SU-DHL-6 (cell line): ENCODE measurements at regions not wholly inside any gene's neighbourhood (a gene's known extent, or its start where the extent isn't known, plus 50 kb on each side); places are given as distances from the start of the nearest gene placed in this dataset.
"Not testable (repeated sequence)": the region's sequence is repeated elsewhere in the genome, so short reads cannot be mapped to it uniquely, and the experiment has no call there.

Source experiments
- H2AFZ ChIP-seq: fragments of 200-600 bp; sonication (generic); 2 replicates; pipeline ENCODE4 v1.6.1; 2014; ENCODE audit warnings: low read depth, mild to moderate bottlenecking, moderate library complexity, mixed read lengths, antibody characterized with exemption, low read length; ENCODE audit not compliant: severe bottlenecking
- H3F3A ChIP-seq: fragments of 200-600 bp; shearing (Covaris generic); 2 replicates; pipeline ENCODE4 v1.6.0; 2016; ENCODE audit warnings: antibody characterized with exemption, mild to moderate bottlenecking; ENCODE audit not compliant: insufficient read depth
- H3K27ac ChIP-seq: fragments of 200-600 bp; sonication (generic); 2 replicates; pipeline ENCODE4 v1.5.1; 2016; ENCODE audit warnings: low read depth, mild to moderate bottlenecking, low read length, moderate library complexity, mixed read lengths
- H3K27me3 ChIP-seq: fragments of 200-600 bp; sonication (generic), shearing (Covaris generic); 2 replicates; pipeline ENCODE4 v1.6.0; 2014; ENCODE audit warnings: mild to moderate bottlenecking, low read length
- H3K36me3 ChIP-seq: fragments of 200-600 bp; sonication (generic); 2 replicates; pipeline ENCODE4 v1.6.1; 2014; ENCODE audit warnings: mild to moderate bottlenecking, low read length, mixed read lengths
- H3K4me2 ChIP-seq: fragments of 300-600, 200-600 bp; shearing (Covaris generic), sonication (generic); 2 replicates; pipeline ENCODE4 v1.6.0; 2014; ENCODE audit warnings: low read length, low read depth, mild to moderate bottlenecking; ENCODE audit not compliant: poor library complexity, severe bottlenecking
- H3K4me3 ChIP-seq: fragments of 200-600 bp; sonication (generic); 2 replicates; pipeline ENCODE4 v1.5.1; 2014; ENCODE audit warnings: antibody characterized with exemption, low read length, mild to moderate bottlenecking, mixed read lengths; ENCODE audit not compliant: insufficient read depth, poor library complexity, severe bottlenecking
- H3K79me2 ChIP-seq: fragments of 200-600 bp; sonication (generic); 2 replicates; pipeline ENCODE4 v1.6.1; 2014; ENCODE audit warnings: mild to moderate bottlenecking, low read length, moderate library complexity; ENCODE audit not compliant: insufficient read depth
- H3K9ac ChIP-seq: fragments of 200-600 bp; sonication (generic); 2 replicates; pipeline ENCODE4 v1.7.0; 2014; ENCODE audit warnings: mild to moderate bottlenecking, low read length
- H3K9me2 ChIP-seq: fragments of 200-600 bp; sonication (generic); replicated peaks from 2 replicates; pipeline ENCODE4 v1.6.1; 2014; ENCODE audit warnings: low read length; ENCODE audit not compliant: insufficient read depth
- H3K9me3 ChIP-seq: fragments of 200-600 bp; sonication (generic); 2 replicates; pipeline ENCODE4 v1.6.1; 2014; ENCODE audit warnings: low read length, mixed read lengths; ENCODE audit not compliant: insufficient read depth
- H4K20me1 ChIP-seq: fragments of 200-600 bp; sonication (generic); 2 replicates; pipeline ENCODE4 v1.6.1; 2014; ENCODE audit warnings: low read depth, mild to moderate bottlenecking, antibody characterized with exemption, low read length, moderate library complexity, mixed read lengths
- EZH2phosphoT487 ChIP-seq: fragments of 200-600 bp; sonication (generic), shearing (Covaris generic); conservative IDR thresholded peaks from 2 replicates; pipeline ENCODE4 v1.6.1; 2018; ENCODE audit warnings: mild to moderate bottlenecking, antibody characterized with exemption, low read length, moderate library complexity, mixed read lengths
- TF ChIP-seq, protein P1 (sequence below): fragments of 200-600 bp; sonication (generic); IDR thresholded peaks from one replicate; pipeline ENCODE4 v1.5.1; 2017; ENCODE audit warnings: antibody characterized with exemption, mild to moderate bottlenecking, low read length, moderate library complexity; ENCODE audit not compliant: insufficient read depth, poor library complexity, severe bottlenecking

GRCh38 chr20:48038713-48039112 is 253.4 kb upstream of the SULF2 start:
- H4K20me1 ChIP-seq: no peaks in the 10 kb centered on the region
- no peaks in the 10 kb centered on the region for H3K9me2 ChIP-seq
- no peak overlapping the region for H3K9ac ChIP-seq
- H3K9me3 ChIP-seq: no peaks in the 10 kb centered on the region
- no peak overlapping the region for H2AFZ ChIP-seq
- TF ChIP-seq EZH2phosphoT487: no peak
- TF ChIP-seq, protein P1, sequence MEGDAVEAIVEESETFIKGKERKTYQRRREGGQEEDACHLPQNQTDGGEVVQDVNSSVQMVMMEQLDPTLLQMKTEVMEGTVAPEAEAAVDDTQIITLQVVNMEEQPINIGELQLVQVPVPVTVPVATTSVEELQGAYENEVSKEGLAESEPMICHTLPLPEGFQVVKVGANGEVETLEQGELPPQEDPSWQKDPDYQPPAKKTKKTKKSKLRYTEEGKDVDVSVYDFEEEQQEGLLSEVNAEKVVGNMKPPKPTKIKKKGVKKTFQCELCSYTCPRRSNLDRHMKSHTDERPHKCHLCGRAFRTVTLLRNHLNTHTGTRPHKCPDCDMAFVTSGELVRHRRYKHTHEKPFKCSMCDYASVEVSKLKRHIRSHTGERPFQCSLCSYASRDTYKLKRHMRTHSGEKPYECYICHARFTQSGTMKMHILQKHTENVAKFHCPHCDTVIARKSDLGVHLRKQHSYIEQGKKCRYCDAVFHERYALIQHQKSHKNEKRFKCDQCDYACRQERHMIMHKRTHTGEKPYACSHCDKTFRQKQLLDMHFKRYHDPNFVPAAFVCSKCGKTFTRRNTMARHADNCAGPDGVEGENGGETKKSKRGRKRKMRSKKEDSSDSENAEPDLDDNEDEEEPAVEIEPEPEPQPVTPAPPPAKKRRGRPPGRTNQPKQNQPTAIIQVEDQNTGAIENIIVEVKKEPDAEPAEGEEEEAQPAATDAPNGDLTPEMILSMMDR: no peak
- H3K36me3 ChIP-seq: no peaks in the 10 kb centered on the region
- no peak overlapping the region for H3K27ac ChIP-seq
- no peak overlapping the region for H3K4me2 ChIP-seq
- H3F3A ChIP-seq: no peaks in the 10 kb centered on the region
- no peaks in the 10 kb centered on the region for H3K27me3 ChIP-seq
- no peak overlapping the region for H3K4me3 ChIP-seq
- no peaks in the 10 kb centered on the region for H3K79me2 ChIP-seq

GRCh38 chr20:48037798-48038197 is 252.5 kb upstream of the SULF2 start:
- not testable (repeated sequence) for H3K9ac ChIP-seq, H3K4me3 ChIP-seq, H3K9me3 ChIP-seq, H3K4me2 ChIP-seq, H3K79me2 ChIP-seq, H3K36me3 ChIP-seq, H3K27ac ChIP-seq, H2AFZ ChIP-seq, H3K27me3 ChIP-seq, H3K9me2 ChIP-seq, H3F3A ChIP-seq, H4K20me1 ChIP-seq

DNA sequence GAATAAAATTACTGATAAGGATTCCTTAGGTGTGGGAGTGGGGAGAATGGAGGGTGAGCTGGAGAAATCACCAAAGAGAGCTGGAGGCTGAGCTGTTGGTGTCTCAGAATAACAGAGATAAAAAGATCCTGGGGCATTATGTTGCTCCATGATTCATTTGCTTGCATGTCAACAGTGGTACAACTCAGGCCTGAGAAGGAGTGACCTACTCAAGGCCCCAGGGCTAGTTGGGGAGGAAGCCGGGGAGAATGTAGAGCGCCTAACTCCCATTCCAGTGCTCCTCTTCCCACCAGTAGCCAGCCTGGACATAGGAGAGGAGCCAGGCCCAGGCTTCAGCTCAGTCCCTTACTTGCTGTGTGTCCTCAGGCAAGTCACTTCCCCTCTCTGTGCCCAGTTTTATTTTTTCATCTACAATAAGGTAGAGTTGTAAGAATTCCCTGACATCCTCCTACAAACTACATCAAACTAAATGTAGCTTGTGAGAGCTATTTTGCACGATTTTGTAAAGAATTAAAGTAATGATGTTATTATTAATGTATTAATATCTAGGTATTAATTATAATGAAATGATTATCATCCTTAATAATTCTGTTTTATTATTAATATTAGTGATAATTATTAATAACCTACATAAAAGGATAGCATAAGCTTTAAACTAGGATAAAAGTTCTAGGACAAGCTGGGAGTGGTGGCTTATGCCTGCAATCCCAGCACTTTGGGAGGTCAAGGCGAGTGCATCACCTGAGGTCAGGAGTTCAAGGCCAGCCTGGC is 250.9 kb upstream of the SULF2 start:
- Histone ChIP-seq H3K9me3 (no peaks in the 10 kb centered on the region), H3F3A (no peaks in the 10 kb centered on the region), H4K20me1 (no peaks in the 10 kb centered on the region), H3K9ac (no peak overlapping the region), H3K4me2 (no peak overlapping the region), H3K27ac (no peak overlapping the region), H3K36me3 (no peaks in the 10 kb centered on the region), H2AFZ (no peak overlapping the region), H3K9me2 (no peaks in the 10 kb centered on the region), H3K79me2 (no peaks in the 10 kb centered on the region), H3K4me3 (no peak overlapping the region), H3K27me3 (no peaks in the 10 kb centered on the region)
- TF ChIP-seq, protein P1: no peak
- TF ChIP-seq EZH2phosphoT487: no peak

DNA sequence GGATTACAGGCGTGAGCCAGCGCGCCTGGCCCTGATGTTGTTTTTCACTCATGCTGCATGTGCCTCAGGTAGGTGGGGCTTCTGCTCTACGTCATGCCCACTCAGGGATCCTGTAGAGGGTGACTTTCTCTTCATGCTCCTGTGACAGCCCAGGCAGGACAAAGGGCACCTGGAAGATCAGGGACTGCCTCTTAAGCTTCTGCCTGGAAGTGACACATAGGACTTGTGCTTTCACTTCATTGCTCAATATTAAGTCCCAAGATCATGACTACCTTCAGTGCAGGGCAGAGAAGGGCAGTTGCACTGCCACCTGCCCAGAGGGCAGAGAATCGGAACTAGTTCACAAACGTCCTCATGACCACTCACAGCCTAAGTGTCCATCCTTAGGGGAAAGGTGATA is 249.5 kb upstream of the SULF2 start:
- no peaks in the 10 kb centered on the region for H3K36me3 ChIP-seq
- no peak for TF ChIP-seq EZH2phosphoT487
- TF ChIP-seq, protein P1: no peak
- H3K79me2 ChIP-seq: no peaks in the 10 kb centered on the region
- H3F3A ChIP-seq: no peaks in the 10 kb centered on the region
- H3K27me3 ChIP-seq: no peaks in the 10 kb centered on the region
- H3K4me2 ChIP-seq: no peak overlapping the region
- no peaks in the 10 kb centered on the region for H4K20me1 ChIP-seq
- no peaks in the 10 kb centered on the region for H3K9me2 ChIP-seq
- H3K9me3 ChIP-seq: no peaks in the 10 kb centered on the region
- no peak overlapping the region for H3K9ac ChIP-seq
- H3K27ac ChIP-seq: no peak overlapping the region
- H3K4me3 ChIP-seq: no peak overlapping the region
- no peak overlapping the region for H2AFZ ChIP-seq

DNA sequence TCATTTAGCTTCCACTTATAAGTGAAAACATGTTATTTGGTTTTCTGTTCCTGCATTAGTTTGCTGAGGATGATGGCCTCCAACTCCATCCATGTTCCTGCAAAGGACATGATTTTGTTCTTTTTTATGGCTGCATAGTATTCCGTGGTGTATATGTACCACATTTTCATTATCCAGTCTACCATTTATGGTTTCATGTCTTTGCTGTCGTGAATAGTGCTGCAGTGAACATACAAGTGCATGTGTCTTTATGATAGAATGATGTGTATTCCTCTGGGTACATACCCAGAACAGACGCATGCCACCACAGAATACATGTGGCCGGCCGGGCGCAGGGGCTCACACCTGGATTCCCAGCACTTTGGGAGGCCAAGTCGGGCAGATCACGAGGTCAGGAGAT is 247.7 kb upstream of the SULF2 start:
- not testable (repeated sequence) for H3K27ac ChIP-seq, H3K9ac ChIP-seq, H4K20me1 ChIP-seq, H2AFZ ChIP-seq, H3K9me2 ChIP-seq, H3K4me3 ChIP-seq, H3K27me3 ChIP-seq, H3K4me2 ChIP-seq, H3K36me3 ChIP-seq, H3K79me2 ChIP-seq, H3F3A ChIP-seq, H3K9me3 ChIP-seq
